Esophagus mucosa (tissue), 1 donor: ENCODE measurements at regions not wholly inside any gene's neighbourhood (a gene's known extent, or its start where the extent isn't known, plus 50 kb on each side); places are given as distances from the start of the nearest gene placed in this dataset.
A peak's percentile ranks its signal among the peaks of the same experiment; 100 is the strongest.

Source experiments
- ATAC-seq: fragments of 200-7000 bp; cut with Tn5 transposase; one replicate; pipeline ENCODE4 v1.9.1; 2020
- donor health status: DM: yes; HTN: yes; CAD: no.

DNA sequence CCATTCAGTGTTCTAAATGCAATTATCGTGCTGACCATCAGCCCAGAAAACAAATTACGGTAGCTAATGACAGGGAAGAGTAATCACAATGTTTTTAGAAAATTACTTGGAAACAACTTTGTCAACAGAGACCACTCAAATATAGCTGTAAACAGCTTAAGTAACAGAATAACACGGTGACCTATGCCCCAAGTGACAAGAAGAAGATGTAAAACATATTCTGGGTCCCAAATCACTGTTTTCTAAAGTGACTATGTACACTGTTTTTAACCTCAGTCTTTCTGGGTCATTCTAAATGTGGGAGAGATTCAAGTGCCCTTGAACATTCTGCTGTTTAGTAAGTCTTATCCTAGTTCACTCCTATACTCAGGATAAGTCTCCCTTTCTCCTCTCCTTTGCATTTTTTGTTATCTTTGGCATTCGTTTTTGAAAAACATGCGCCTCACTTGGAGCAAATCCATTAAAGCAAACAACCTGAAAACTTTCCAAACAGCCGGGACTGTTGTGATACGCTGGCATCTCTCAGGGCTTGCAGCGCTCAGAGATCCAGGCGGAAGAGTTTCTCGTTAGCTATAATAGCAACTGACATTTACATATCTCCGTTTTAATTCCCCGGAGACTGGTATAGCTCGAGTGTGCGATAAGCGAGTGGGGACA lies 114.5 kb upstream of the SOX4 start:
- ATAC-seq = no peak

DNA sequence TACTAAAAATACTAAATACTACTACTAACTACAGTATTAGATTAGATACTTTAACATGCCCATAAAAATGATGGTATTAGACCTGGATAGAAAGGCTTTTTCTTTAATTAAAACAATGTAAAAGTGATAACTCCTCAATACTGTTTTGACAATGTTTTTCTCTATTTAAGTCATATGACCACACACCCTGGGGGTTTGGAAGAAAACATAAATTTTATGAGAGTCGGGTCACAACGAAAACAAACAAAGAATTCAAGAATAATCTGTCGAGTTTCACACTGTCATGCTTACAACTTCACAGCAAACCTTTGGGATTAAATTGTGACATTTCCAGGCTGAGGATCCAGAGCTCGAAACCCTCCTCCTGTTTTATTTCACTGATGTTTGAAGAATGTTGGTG lies 107.4 kb upstream of the SOX4 start:
- no peak for ATAC-seq

DNA sequence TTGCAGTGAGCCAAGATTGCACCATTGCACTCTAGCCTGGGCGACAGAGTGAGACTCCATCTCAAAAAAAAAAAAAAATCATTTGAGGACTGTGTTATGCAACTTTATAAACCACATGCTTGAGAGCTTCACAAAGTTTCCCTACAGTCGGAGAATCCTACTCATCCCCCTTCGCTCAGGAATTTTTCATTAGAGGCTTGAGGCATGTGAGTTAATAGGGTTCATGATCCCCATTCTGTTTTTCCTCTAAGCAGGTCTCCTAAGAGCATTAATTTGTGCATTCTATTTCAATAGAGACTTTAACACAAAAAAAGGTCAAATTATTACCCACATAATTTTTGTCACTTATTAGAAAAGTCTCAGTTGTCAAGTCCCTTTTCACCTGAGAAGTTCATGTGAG lies 103.7 kb upstream of the SOX4 start:
- no peak for ATAC-seq

DNA sequence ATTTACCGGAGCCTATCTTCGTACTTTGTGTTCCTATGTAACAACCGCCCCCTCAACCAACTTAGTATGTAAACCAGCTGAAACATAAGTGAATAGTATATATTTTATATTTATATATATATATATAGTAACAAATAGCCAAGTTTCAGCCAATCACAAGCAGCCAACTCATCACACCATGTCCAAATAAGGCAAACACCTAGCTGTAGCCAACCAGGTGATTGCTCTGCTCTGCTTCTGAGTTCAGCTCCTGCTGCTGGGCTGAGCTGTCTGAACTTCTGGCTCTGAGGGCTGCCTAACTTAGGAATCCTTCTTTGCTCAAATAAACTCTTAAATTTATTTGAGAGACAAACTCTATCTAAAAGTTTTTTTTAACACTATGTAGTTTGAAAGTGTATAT lies 101.6 kb upstream of the SOX4 start:
- ATAC-seq = no peak

DNA sequence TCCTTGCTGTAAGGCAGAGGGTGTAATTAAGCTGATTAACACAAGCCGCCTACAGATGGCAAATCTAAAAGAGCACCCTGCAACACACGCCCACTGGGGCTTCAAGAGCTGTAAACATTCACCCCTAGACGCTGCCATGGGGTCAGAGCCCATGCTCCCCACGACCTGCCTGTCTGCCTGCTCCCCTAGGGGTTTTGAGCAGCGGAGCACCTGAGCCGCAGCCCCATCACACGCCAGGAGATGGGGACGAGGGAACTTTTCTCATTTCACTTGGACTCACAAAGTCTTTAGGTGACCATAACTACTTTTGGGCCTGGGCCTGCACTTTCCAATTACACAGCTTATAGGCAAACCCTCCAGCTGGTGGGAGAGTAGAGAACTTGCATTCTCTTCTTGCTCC lies 99.0 kb upstream of the SOX4 start:
- no peak for ATAC-seq

DNA sequence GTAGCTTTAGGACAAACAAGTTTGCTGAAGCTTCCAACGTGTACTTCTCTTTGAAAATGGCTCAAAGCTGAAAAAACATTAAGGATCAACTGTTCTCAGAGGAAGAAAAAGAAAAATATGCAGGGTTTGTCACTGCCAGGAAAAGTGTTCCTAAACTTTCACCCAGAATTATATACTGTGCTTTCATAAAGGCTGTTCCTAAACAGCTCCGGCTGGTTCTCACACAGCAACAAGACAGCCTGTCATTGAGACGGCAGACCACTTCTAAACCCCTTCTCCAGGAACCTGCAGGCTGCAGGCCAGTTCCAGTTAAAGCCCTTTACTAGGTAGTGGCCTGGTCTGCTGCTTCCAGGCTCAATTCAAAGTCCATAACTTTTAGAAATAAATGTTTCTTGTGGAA lies 97.4 kb upstream of the SOX4 start:
- ATAC-seq = no peak

DNA sequence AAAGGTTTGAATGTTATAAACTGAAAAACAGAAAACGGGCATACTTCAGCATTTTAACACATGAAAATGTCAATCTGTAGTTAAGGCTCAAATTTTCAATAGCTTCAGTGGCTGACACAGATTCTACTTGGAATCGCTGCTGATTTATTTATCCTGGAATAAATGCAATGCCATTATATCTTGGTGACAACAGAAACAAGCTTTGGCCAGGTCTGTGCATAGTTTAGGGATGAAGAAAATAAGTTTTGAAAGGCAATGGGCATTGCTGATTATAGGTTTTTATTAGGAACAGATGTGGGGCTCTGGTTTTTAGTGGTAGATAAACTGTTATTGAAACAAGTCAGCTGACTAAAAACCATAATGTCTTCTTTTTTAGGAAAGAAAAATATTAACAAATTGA lies 96.8 kb upstream of the SOX4 start:
- ATAC-seq = no peak

DNA sequence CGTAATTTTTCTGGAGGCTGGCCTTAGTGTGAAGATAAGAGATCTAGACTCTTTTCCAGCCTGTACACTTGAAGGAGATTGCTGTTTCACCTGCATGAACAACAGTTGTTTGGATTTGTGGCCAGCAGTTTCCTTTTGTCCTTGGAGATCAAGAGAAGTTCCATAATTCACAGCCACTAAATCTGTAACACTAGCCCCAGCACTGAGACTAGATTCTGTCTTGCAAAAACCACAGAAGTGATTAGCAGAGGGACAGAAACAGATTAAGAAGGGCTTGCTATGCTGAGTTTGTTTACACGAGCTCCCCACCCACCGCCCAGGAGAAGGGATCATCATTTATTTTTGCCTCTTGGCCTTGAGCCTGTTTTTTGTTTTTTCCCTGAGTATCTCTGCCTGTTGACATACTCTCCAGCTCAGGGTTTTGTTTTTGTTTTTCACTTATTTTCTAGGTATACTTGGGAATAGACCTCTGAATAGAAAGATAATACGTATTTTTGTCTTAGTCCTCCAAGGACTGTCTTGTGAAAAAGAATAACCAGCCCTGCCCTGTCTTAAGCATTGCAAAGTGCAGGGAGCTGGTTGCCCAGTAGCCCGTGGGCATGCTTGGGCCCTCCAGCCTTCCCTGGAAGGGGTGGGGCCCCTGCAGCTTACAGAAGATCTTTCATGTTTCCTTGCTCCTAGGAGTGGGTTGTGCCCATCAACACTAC lies 93.1 kb upstream of the SOX4 start:
- ATAC-seq = no peak

DNA sequence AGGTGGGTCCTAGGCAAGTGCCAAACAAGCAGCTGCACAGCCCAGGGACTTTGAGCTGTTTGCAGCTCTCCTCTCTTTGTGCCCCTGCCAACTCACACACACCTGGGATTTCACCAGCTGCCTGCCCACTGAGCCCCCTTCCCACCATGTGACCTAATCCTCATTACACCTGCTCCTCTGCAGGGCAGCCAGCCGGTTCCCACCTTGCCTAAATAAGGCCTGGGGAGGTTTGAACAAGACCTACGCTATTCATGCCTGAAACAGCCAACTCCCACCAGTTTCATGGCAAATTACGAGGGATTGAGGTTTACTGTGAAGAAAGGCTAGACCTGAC lies 92.6 kb upstream of the SOX4 start:
- ATAC-seq = no peak

DNA sequence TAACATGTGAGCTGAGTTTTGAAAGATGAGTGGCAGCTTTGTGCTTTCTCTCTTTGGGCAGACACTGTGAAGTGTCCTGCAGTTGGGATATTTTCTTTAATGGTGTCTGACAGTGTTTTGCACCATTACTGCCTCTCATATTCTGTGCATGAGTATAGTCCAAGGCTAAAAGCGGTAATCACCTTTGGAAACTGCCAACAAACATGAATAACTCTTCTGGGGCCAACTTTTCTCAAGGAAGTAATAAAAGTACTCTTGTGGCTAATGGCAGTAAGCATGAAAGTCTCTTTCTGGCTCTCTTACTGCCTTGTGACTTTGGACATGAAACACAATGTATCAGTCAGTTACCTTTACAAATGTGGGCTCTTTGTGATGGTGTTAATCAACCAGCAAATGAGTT lies 91.7 kb upstream of the SOX4 start:
- no peak for ATAC-seq

DNA sequence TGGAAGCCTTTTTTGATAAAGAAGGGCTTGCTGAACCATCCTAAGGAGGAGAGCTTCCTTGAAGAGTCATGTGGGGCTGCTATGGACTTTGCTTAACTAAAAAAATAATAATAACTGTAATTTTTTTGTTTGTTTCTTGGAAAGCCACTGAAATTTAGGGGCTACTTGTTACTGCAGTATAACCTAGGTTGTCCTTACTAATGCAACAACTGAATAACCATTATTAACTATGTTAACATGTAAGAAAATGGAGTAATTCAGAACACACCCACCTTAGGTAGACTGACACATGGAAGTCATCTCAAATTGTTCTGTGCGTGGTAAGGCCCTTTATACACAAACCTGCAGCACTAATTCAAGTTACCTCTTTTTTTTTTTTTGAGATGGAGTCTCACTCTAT lies 90.9 kb upstream of the SOX4 start:
- no peak for ATAC-seq

DNA sequence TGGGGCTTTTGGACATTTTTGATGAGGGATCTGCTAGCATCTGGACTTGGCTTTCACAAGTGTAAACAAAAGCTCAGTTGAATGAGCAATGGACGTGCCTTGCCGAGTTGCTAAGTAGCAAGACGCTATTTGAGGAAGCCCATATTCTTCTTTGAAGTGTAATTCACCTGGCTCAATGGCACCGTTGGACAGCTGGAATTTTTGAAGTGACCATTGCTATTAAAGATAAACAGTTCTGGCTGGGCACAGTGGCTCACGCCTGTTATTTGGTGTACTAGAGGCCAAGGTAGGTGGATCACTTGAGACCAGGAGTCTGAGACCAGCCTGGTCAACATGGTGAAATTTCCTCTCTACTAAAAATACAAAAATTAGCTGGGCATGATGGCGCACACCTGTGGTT lies 88.8 kb upstream of the SOX4 start:
- ATAC-seq = no peak

DNA sequence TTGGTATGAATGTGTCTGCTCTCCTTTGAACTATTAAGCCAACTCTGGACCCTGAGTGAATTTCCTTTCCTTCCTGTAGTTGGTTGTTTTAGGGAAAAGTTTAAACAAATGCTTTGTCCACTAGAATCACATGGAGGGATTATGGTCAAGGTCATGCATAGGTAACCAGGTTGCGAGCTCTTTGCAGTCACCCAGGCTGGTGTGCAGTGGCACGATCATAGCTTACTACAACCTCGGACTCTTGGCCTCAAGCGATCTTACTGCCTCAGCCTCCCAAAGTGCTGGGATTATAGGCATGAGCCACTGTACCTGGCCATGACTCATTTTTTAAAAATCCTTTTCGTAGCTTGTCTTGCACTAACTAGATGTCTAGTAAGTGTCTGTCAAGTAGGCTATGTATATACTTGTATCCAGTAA lies 88.0 kb upstream of the SOX4 start:
- peak; percentile 93 for ATAC-seq

DNA sequence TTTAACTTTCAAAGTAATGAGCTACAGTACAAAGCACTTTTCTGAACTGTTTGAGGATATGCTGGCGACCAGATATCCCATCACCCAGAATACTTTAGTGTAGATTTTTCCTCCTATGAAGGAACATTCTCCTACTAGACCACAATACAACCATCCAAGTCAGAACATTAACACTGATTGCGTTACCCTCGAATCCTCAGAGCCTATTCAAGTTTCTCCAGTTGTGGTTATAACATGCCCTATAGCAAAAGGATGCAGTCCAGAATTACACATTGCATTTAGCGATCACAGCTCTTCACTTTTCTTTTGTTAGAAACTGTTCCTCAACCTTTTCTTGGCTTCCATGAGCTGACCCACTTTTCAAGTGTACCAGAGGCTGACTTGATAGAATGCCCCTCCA lies 87.4 kb upstream of the SOX4 start:
- peak; percentile 48 for ATAC-seq

DNA sequence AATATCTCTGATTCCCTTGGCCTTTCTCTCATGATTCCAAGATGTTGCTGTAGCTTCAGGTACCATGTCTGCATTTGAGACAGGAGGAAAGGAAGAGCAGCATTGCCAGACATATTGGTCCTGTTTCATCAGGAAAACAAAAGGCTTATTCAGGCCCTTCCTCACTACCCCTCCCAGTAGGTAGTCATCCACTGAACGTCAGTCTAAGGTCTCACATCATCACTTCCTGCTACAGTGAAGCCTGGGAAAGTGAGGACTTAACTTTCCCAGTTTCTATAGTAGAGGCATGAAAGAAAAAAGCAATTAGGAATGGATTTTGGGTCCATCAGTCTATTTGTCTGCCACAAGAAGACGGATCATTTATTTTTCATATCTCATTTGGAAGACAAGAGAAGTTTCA lies 85.7 kb upstream of the SOX4 start:
- ATAC-seq = peak; percentile 72

DNA sequence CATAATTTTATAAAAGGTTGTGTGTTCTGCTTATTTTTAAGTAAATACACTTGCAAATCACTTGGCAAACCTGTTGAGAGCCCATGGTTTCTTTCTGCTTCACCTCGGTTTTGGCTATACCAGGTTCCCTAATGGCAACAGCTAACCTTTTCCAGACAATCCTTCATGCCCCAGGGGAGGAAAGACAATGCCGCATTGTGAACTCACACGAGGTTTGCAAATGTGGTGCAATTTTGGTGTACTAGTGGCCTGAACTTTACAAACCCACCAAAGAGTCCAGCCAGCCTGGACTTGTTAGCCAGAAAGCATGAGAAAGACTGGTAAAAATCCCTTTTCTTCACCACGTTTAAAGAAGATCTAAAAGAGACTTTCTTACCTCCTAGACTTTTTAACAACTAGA lies 84.8 kb upstream of the SOX4 start:
- no peak for ATAC-seq

DNA sequence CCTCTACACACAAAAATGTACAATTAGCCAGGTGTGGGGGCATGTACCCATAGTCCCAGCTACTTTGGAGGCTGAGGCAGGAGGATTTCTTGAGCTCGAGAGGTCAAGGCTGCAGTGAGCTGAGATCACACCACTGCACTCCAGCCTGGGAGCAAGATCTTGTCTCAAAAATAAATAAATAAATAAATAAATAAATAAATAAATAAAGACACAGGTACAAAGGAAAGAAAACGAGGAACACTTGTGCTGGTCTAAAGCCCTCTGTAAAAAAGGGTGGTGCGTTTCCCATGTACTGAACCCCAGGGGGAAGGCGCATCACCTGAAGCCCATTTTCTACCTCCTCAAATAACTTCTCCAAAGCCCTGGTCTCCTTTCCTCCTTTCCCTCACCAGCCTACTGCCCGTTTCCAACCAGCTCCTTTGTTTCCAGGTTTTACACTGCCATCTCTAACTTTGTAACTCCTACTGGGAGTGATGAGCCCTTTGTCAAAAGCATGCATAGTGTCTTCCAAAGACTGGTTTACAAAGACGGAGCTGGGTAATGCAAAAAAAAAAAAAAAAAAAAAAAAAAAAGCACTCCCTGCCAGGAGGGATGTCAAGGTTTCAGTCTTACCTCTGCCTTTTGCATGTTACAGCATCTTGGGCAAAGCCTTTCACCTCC lies 81.5 kb upstream of the SOX4 start:
- no peak for ATAC-seq

DNA sequence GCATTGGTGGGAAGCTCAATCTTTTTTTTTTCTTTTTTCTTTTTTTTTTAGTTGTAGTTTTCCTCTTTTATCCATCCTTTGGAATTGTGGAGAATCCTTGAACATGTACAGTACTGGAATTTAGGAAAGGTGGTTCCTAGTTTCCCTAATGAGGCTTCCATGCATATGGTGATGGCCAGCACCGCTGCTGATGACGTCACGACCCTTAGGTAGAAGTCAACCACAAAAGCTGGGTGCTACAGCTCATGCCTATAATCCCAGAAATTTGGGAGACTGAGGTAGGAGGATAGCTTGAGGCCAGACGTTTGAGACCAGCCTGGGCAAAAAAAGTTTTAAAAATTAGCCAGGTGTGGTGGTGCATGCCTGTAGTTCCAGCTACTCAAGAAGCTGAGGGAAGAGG lies 79.3 kb upstream of the SOX4 start:
- ATAC-seq = no peak

DNA sequence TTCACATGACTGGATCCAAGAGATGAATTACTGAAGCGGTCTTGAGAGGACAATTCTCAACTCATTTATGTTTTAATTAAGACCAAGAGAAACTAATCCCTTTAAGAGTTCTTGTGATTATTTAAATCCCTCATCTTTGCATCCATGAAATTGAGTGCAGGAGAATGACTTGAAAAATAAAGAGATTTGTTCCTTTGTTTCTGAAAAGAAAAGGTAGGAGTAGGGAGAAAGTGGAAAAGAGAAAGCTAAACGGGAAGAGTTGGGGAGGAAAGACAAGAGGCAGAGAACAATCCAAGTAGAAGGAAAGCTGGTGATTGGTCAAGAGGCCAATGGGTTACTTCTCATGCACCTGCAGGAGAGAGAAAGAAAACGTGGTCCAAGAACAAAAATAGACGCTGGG lies 75.2 kb upstream of the SOX4 start:
- no peak for ATAC-seq

DNA sequence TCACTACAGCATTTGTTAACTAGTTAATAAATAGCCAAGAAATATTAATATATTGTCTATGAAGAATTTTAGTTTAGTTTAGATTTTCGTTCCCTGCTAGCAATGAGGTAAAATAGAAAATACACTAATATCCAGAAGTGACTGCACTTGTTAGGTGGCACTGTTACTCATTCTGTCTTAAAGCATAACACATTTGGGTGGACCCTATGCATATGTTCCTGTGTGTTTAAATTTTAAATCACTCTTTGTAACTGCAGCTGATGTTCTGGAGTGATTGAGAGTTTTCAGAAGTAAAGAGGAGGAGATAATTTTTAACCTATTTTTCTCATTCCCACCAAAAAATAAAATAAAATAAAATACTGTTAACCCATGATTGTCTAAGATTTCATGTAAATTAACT lies 73.9 kb upstream of the SOX4 start:
- no peak for ATAC-seq

DNA sequence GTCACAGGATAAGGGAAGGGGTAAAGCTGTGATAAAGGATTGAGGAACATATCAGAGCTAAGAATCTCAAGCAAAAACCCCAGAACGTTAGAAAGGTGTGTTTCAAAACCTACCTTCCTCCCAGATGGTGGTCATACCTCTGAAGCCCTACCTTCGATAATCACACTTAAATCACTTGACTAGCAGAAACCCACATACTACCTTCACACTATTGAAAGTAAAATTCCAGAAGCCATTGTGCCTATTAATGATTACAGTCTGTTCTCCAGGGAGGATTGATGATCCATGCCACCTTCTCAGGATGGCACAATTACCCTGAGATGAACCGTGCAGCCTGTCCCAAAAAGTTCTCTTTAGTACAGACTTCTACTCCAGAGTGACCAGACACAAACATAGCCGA lies 72.3 kb upstream of the SOX4 start:
- ATAC-seq = no peak

DNA sequence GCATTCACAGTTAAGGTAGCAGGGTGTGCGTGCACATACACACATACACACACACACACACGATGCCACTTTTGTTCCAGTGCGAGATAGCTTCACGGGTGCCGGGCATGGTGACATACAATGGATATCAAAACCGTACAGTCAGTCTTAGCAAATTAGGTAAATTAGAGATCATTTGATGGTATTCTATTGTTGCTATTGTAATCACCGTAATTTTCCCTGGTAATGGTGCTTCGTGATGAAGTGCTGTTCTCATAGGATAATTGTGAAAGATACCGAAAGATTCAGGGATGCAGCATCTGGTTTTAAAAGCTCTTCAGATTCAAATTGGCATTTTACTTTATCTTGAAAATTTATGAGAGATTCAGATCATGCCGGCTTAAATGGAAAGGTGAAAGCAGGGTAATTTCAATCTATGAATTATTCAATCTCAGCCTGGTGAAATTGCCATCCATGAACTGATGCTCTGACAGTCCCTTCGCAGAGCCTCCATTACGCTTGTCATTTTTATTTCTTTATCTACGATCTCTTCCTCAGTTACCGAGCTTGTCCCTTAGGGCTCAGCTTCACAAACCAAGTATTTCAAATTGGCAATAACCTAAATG lies 71.3 kb upstream of the SOX4 start:
- ATAC-seq = no peak

DNA sequence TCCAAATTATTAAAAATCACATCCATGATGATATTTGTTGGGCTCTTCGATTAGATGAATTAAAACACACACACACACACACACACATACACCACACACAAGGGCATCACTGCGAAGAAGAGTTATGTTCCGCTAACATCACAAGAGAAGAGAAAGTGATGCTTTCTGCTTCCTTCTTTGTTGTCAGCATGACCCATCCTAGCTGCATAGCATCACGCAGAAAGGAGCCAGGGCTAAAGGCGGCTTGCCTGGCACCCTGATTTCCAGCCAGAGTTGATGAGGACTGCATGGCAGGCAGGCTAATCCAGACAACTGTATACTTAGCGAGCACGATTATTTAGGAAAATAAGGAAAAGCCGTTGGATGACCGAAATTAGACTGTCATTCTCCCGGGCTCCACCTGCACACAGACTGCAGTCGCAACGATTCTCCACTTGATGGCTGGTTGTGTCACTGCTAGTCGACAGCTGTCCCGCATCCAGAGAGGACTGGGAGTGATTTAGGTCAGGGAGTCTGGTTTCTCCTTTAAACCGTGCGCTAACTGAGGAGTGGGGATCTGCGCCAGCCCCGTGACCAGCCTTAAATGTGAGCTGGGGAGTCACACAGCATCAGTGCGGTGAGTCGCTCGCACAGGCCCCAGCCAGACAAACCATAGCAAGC lies 70.6 kb upstream of the SOX4 start:
- no peak for ATAC-seq

DNA sequence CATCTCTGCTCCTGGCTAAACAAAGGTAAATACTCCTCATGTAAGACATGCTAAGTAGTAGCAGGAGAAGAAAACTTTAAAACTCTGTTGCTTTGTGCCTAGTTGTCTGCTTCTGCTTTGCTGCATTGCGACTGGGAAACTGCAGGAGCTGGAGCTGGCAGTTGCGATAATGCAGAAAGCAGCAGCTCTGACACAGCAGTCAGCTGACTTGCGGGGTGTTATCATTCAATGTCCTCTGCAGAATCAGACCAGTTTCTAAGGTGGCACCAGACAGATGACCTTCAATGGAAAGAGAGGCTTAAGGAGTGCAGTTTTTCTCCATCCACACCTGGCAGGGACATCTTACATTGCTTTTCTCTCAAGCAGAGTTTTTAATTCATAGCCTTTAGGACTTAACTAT lies 69.9 kb upstream of the SOX4 start:
- no peak for ATAC-seq
